ENCODE measurements at regions not wholly inside any gene's neighbourhood (a gene's known extent, or its start where the extent isn't known, plus 50 kb on each side); places are given as distances from the start of the nearest gene placed in this dataset.
A peak's percentile ranks its signal among the peaks of the same experiment; 100 is the strongest.

DNA sequence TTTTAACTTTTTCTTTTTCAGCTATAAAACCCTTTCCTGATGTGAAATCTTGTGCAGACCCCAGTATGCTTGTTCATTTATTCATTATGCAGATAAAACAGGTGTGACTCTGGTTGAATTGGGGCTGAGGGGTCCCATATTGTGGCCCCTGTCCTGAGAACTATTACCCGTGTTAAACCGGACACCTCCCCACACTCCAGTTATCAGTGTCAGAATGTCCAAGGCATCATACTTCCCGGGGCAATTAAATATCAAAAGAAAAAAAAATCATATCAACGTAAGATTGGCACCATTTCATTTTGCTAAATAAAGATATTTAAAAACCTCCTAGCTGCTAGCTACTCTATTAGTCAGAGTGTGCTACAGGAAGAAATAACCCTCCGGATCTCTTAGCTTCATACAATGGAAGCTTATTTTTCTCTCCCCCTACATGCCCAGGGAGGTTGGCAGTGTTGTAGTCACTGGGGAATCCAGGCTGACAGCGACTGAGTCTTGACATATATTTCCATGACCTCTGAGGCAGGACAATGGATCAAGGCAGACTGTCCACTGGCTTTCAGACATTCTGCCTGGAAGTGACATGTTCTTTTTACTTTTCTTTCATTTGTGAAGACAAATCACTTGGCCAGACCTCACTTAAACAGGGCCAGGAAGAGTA is 170.0 kb downstream of the SEC61B start:
- Histone ChIP-seq H4K20me1 (ENCODE audit: insufficient read depth) (no peaks in the 10 kb centered on the region), H3K9ac (no peak overlapping the region), H3K27ac (ENCODE audit: low read depth in 2 of 2, low read length in 1 of 2) (no peak overlapping the region), H3K4me3 (ENCODE audit: low read depth in 2 of 2, low read length in 1 of 2) (no peak overlapping the region), H3F3A (replicated peaks; ENCODE audit: insufficient read depth) (peaks cover 9% of the 10 kb centered on the region), H3K27me3 (ENCODE audit: insufficient read depth) (no peaks in the 10 kb centered on the region), H3K4me1 (ENCODE audit: control insufficient read depth in 1 of 2, insufficient read depth in 2 of 2, low read depth in 1 of 2, low read length in 1 of 2) (no peaks in the 10 kb centered on the region; a peak in 1 of 4 replicates), H3K36me3 (replicated peaks in 1 of 2; ENCODE audit: control insufficient read depth in 1 of 2, insufficient read depth in 2 of 2, low read length in 1 of 2) (no peaks in the 10 kb centered on the region), H3K9me3 (no peaks in the 10 kb centered on the region), H3K9me2 (no peaks in the 10 kb centered on the region), H3K4me2 (no peak overlapping the region), H3K79me2 (ENCODE audit: insufficient read depth) (no peaks in the 10 kb centered on the region), H2AFZ (ENCODE audit: low read depth) (0 out of 2 replicates have a peak overlapping the region, but pooled peaks have one; percentile 18)
- no peak for DNase-seq
- no peak for TF ChIP-seq GABPA (IDR thresholded peaks at IDR 0.05; ENCODE audit: low read depth)
- TF ChIP-seq FOXM1 (IDR thresholded peaks at IDR 0.05; ENCODE audit: low read depth), result no peak
- TF ChIP-seq, protein P1, sequence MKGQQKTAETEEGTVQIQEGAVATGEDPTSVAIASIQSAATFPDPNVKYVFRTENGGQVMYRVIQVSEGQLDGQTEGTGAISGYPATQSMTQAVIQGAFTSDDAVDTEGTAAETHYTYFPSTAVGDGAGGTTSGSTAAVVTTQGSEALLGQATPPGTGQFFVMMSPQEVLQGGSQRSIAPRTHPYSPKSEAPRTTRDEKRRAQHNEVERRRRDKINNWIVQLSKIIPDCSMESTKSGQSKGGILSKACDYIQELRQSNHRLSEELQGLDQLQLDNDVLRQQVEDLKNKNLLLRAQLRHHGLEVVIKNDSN (IDR thresholded peaks at IDR 0.05; ENCODE audit: borderline replicate concordance, low read depth), result no peak
- no peak for TF ChIP-seq EZH2phosphoT487 (IDR thresholded peaks at IDR 0.05; ENCODE audit: borderline replicate concordance, low read depth)
- no peak for TF ChIP-seq CHD2 (IDR thresholded peaks at IDR 0.05; ENCODE audit: low read length, partially characterized antibody)
- TF ChIP-seq, protein P2, sequence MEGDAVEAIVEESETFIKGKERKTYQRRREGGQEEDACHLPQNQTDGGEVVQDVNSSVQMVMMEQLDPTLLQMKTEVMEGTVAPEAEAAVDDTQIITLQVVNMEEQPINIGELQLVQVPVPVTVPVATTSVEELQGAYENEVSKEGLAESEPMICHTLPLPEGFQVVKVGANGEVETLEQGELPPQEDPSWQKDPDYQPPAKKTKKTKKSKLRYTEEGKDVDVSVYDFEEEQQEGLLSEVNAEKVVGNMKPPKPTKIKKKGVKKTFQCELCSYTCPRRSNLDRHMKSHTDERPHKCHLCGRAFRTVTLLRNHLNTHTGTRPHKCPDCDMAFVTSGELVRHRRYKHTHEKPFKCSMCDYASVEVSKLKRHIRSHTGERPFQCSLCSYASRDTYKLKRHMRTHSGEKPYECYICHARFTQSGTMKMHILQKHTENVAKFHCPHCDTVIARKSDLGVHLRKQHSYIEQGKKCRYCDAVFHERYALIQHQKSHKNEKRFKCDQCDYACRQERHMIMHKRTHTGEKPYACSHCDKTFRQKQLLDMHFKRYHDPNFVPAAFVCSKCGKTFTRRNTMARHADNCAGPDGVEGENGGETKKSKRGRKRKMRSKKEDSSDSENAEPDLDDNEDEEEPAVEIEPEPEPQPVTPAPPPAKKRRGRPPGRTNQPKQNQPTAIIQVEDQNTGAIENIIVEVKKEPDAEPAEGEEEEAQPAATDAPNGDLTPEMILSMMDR (IDR thresholded peaks at IDR 0.05), result no peak
- no peak for TF ChIP-seq RFX5 (IDR thresholded peaks at IDR 0.05; ENCODE audit: low read length)
- TF ChIP-seq, protein P3, sequence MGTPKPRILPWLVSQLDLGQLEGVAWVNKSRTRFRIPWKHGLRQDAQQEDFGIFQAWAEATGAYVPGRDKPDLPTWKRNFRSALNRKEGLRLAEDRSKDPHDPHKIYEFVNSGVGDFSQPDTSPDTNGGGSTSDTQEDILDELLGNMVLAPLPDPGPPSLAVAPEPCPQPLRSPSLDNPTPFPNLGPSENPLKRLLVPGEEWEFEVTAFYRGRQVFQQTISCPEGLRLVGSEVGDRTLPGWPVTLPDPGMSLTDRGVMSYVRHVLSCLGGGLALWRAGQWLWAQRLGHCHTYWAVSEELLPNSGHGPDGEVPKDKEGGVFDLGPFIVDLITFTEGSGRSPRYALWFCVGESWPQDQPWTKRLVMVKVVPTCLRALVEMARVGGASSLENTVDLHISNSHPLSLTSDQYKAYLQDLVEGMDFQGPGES (IDR thresholded peaks at IDR 0.05; ENCODE audit: low read depth, low read length), result no peak
- TF ChIP-seq NRF1 (IDR thresholded peaks at IDR 0.05; ENCODE audit: low read depth, low read length), result no peak
- TF ChIP-seq MAX (IDR thresholded peaks at IDR 0.05; ENCODE audit: low read depth), result no peak
- TF ChIP-seq RXRA (IDR thresholded peaks at IDR 0.05; ENCODE audit: borderline replicate concordance, low read depth), result no peak
- no peak for TF ChIP-seq RCOR1 (IDR thresholded peaks at IDR 0.05; ENCODE audit: low read length)
- 80% methylated on average over 6 of the region's 6 CpGs for WGBS (ENCODE audit: low lambda C conversion rate)
- CTCF ChIA-PET, result interaction anchor here (0.9 kb wide), 1 partner anchor 206 kb away, joined by 3 read pairs; no protein-coding TSS in a partner anchor
- POLR2A ChIA-PET, result no interaction called here

GRCh38 chr9:99392986-99393385 is 170.9 kb downstream of the SEC61B start:
- H3K9ac ChIP-seq, result no peak overlapping the region
- H3K9me2 ChIP-seq, result no peaks in the 10 kb centered on the region
- no peak overlapping the region for H3K4me3 ChIP-seq (ENCODE audit: low read depth in 2 of 2, low read length in 1 of 2)
- no peak overlapping the region for H3K4me2 ChIP-seq
- H3K36me3 ChIP-seq (replicated peaks in 1 of 2; ENCODE audit: control insufficient read depth in 1 of 2, insufficient read depth in 2 of 2, low read length in 1 of 2), result no peaks in the 10 kb centered on the region
- peaks cover 0 to under 1% of the 10 kb centered on the region in 2 experiments; a peak in 1 of 4 replicates for H3K4me1 ChIP-seq (ENCODE audit: control insufficient read depth in 1 of 2, insufficient read depth in 2 of 2, low read depth in 1 of 2, low read length in 1 of 2)
- H2AFZ ChIP-seq (ENCODE audit: low read depth), result no peak overlapping the region
- ChIA-PET CTCF (interaction anchor here (0.7 to 0.9 kb wide), 2 partner anchors 15 to 65 kb away, joined by 3 to 4 read pairs; no protein-coding TSS in a partner anchor), POLR2A (no interaction called here)
- WGBS (ENCODE audit: low lambda C conversion rate), result 80% methylated on average over 9 of the region's 9 CpGs
- no peak for DNase-seq
- H3K9me3 ChIP-seq, result no peaks in the 10 kb centered on the region
- TF ChIP-seq, protein P4, sequence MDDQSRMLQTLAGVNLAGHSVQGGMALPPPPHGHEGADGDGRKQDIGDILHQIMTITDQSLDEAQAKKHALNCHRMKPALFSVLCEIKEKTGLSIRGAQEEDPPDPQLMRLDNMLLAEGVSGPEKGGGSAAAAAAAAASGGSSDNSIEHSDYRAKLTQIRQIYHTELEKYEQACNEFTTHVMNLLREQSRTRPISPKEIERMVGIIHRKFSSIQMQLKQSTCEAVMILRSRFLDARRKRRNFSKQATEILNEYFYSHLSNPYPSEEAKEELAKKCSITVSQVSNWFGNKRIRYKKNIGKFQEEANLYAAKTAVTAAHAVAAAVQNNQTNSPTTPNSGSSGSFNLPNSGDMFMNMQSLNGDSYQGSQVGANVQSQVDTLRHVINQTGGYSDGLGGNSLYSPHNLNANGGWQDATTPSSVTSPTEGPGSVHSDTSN (IDR thresholded peaks at IDR 0.05), result no peak
- TF ChIP-seq ELF1 (IDR thresholded peaks at IDR 0.05), result no peak
- TF ChIP-seq MEF2A (IDR thresholded peaks at IDR 0.05; ENCODE audit: borderline replicate concordance, low read depth), result no peak
- TF ChIP-seq SMC3 (IDR thresholded peaks at IDR 0.05; ENCODE audit: low read depth, low read length), result no peak
- no peak for TF ChIP-seq EP300 (IDR thresholded peaks at IDR 0.05; ENCODE audit: borderline replicate concordance in 1 of 2, low read depth in 1 of 2, low read length in 1 of 2)
- TF ChIP-seq NRF1 (IDR thresholded peaks at IDR 0.05; ENCODE audit: low read depth, low read length), result no peak
- TF ChIP-seq, protein P2 (IDR thresholded peaks at IDR 0.05), result no peak
- no peak for TF ChIP-seq FOXM1 (IDR thresholded peaks at IDR 0.05; ENCODE audit: low read depth)
- TF ChIP-seq JUND (IDR thresholded peaks at IDR 0.05), result no peak
- no peaks in the 10 kb centered on the region for H3F3A ChIP-seq (replicated peaks; ENCODE audit: insufficient read depth)
- H3K79me2 ChIP-seq (ENCODE audit: insufficient read depth), result no peaks in the 10 kb centered on the region
- H4K20me1 ChIP-seq (ENCODE audit: insufficient read depth), result no peaks in the 10 kb centered on the region
- H3K27me3 ChIP-seq (ENCODE audit: insufficient read depth), result no peaks in the 10 kb centered on the region
- no peak overlapping the region for H3K27ac ChIP-seq (ENCODE audit: low read depth in 2 of 2, low read length in 1 of 2)
